Loucy (cell line): ENCODE measurements at regions not wholly inside any gene's neighbourhood (a gene's known extent, or its start where the extent isn't known, plus 50 kb on each side); places are given as distances from the start of the nearest gene placed in this dataset.

Source experiments
- H2AFZ ChIP-seq: fragments of 200-600 bp; sonication (generic); 2 replicates; pipeline ENCODE4 v1.6.0; 2016; ENCODE audit warnings: antibody characterized with exemption, mild to moderate bottlenecking, low read length, moderate library complexity
- H3F3A ChIP-seq: fragments of 200-600 bp; 2 replicates; pipeline ENCODE4 v1.6.0; 2016; ENCODE audit warnings: antibody characterized with exemption, low read depth, mild to moderate bottlenecking
- H3K27me3 ChIP-seq: fragments of 200-600 bp; sonication (generic); 2 replicates; pipeline ENCODE4 v1.6.1; 2014; ENCODE audit warnings: low read length, mild to moderate bottlenecking; ENCODE audit not compliant: insufficient read depth, poor library complexity, severe bottlenecking
- H3K36me3 ChIP-seq: fragments of 200-600 bp; sonication (generic); 2 replicates; pipeline ENCODE4 v1.6.1; 2016; ENCODE audit warnings: low read length; ENCODE audit not compliant: insufficient read depth
- H3K4me1 ChIP-seq: fragments of 200-600 bp; sonication (generic); 2 replicates; pipeline ENCODE4 v1.5.1; 2014; ENCODE audit warnings: low read length, mild to moderate bottlenecking; ENCODE audit not compliant: insufficient read depth, poor library complexity, severe bottlenecking
- H3K4me2 ChIP-seq: fragments of 200-600 bp; sonication (generic); 2 replicates; pipeline ENCODE4 v1.6.0; 2014; ENCODE audit warnings: antibody characterized with exemption, low read length, low read depth, mild to moderate bottlenecking; ENCODE audit not compliant: poor library complexity, severe bottlenecking
- H3K4me3 ChIP-seq: fragments of 200-600 bp; sonication (generic); 2 replicates; pipeline ENCODE4 v1.5.1; 2014; ENCODE audit warnings: low read length, mild to moderate bottlenecking, mixed read lengths; ENCODE audit not compliant: poor library complexity, severe bottlenecking
- H3K79me2 ChIP-seq: fragments of 200-600 bp; sonication (generic); 2 replicates; pipeline ENCODE4 v1.6.1; 2014; ENCODE audit warnings: low read length; ENCODE audit not compliant: insufficient read depth
- H3K9ac ChIP-seq: fragments of 200-600 bp; sonication (generic); 2 replicates; pipeline ENCODE4 v1.6.0; 2014; ENCODE audit warnings: mild to moderate bottlenecking, low read depth, low read length, moderate library complexity; ENCODE audit not compliant: poor library complexity, severe bottlenecking
- H3K9me2 ChIP-seq: fragments of 200-600 bp; sonication (generic); replicated peaks from 2 replicates; pipeline ENCODE4 v1.6.1; 2016; ENCODE audit warnings: low read depth, low read length, mixed read lengths
- H3K9me3 ChIP-seq: fragments of 200-600 bp; sonication (generic); 2 replicates; pipeline ENCODE4 v1.6.1; 2014; ENCODE audit warnings: mild to moderate bottlenecking, antibody characterized with exemption, low read length, low read depth; ENCODE audit not compliant: insufficient read depth
- H4K20me1 ChIP-seq: fragments of 200-600 bp; sonication (generic); 2 replicates; pipeline ENCODE4 v1.6.0; 2014; ENCODE audit warnings: antibody characterized with exemption, low read length, mild to moderate bottlenecking; ENCODE audit not compliant: insufficient read depth, poor library complexity, severe bottlenecking
- EZH2phosphoT487 ChIP-seq: fragments of 200-600 bp; IDR thresholded peaks from 2 replicates; pipeline ENCODE4 v1.6.1; 2018; ENCODE audit warnings: antibody characterized with exemption, mild to moderate bottlenecking, moderate library complexity, borderline replicate concordance
- TF ChIP-seq, protein P1 (sequence below): fragments of 200-600 bp; sonication (generic); conservative IDR thresholded peaks from 2 replicates; pipeline ENCODE4 v1.5.1; 2014; ENCODE audit warnings: mild to moderate bottlenecking, antibody characterized with exemption, low read length

DNA sequence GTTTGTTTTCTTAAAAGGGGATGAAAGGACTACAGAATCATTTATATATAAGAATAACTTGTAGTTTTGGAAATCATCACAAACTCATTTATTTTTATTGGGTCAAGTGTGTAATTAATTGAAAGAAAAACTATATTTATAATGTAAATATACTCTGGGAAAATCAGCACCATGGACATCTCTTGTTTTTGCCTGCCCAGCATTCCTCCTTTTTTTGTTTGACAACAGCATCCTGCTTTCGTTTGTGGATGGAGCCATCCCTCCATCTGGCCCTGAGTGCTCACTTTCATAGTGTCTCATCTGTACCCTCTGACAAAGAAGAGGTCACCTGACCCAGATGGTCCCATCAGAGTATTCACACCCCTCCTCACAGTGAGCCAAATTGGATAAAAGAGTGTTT is 308.2 kb upstream of the HTR1E start:
- Histone ChIP-seq H3K9ac (no peak overlapping the region), H3K4me2 (no peak overlapping the region), H3K9me3 (no peaks in the 10 kb centered on the region), H3K79me2 (no peaks in the 10 kb centered on the region), H3K9me2 (no peaks in the 10 kb centered on the region), H3F3A (no peaks in the 10 kb centered on the region), H2AFZ (no peak overlapping the region), H4K20me1 (no peaks in the 10 kb centered on the region), H3K4me1 (no peaks in the 10 kb centered on the region), H3K36me3 (no peaks in the 10 kb centered on the region), H3K4me3 (no peak overlapping the region), H3K27me3 (no peaks in the 10 kb centered on the region)
- TF ChIP-seq, protein P1, sequence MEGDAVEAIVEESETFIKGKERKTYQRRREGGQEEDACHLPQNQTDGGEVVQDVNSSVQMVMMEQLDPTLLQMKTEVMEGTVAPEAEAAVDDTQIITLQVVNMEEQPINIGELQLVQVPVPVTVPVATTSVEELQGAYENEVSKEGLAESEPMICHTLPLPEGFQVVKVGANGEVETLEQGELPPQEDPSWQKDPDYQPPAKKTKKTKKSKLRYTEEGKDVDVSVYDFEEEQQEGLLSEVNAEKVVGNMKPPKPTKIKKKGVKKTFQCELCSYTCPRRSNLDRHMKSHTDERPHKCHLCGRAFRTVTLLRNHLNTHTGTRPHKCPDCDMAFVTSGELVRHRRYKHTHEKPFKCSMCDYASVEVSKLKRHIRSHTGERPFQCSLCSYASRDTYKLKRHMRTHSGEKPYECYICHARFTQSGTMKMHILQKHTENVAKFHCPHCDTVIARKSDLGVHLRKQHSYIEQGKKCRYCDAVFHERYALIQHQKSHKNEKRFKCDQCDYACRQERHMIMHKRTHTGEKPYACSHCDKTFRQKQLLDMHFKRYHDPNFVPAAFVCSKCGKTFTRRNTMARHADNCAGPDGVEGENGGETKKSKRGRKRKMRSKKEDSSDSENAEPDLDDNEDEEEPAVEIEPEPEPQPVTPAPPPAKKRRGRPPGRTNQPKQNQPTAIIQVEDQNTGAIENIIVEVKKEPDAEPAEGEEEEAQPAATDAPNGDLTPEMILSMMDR = no peak
- TF ChIP-seq EZH2phosphoT487 = no peak

- no peak overlapping the region for H3K4me3 ChIP-seq
- no peak overlapping the region for H3K9ac ChIP-seq
- no peak overlapping the region for H3K4me2 ChIP-seq
- H3K9me2 ChIP-seq = no peaks in the 10 kb centered on the region
- no peaks in the 10 kb centered on the region for H3K27me3 ChIP-seq
- H3K9me3 ChIP-seq = no peaks in the 10 kb centered on the region
- no peak overlapping the region for H2AFZ ChIP-seq
- no peaks in the 10 kb centered on the region for H4K20me1 ChIP-seq
- H3F3A ChIP-seq = no peaks in the 10 kb centered on the region
- no peaks in the 10 kb centered on the region for H3K79me2 ChIP-seq
- H3K4me1 ChIP-seq = no peaks in the 10 kb centered on the region
- H3K36me3 ChIP-seq = no peaks in the 10 kb centered on the region
- TF ChIP-seq, protein P1 = no peak
These were observed 317.9 kb upstream of the HTR1E start for GRCh38 chr6:86619428-86619827.

DNA sequence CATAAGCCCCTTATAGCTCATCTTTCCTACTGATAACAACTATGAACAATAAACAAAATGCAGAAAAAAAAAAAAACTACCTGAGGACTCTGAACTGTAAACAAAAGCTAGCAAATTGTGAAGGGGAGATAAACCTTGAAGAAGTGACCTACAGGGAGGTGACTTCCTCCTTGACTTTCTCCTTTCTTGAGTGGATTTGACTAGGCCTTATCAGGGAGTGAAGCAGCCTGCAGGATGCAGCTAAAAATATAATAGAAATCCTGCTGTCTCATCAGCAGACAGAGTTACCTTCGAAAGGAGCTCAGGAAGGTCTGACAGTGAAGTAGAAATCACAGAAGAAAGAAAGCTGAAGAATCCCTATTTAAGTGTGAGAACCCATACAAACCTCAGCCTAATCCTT is 322.0 kb upstream of the HTR1E start:
- Histone ChIP-seq H3K79me2 (no peaks in the 10 kb centered on the region), H3K9ac (no peak overlapping the region), H2AFZ (no peak overlapping the region), H3K4me1 (no peaks in the 10 kb centered on the region), H3K9me3 (no peaks in the 10 kb centered on the region), H3F3A (no peaks in the 10 kb centered on the region), H4K20me1 (no peaks in the 10 kb centered on the region), H3K4me3 (no peak overlapping the region), H3K4me2 (no peak overlapping the region), H3K9me2 (no peaks in the 10 kb centered on the region), H3K36me3 (no peaks in the 10 kb centered on the region), H3K27me3 (no peaks in the 10 kb centered on the region)
- TF ChIP-seq, protein P1 = no peak
- no peak for TF ChIP-seq EZH2phosphoT487
